SU-DHL-6 (cell line): ENCODE measurements at regions not wholly inside any gene's neighbourhood (a gene's known extent, or its start where the extent isn't known, plus 50 kb on each side); places are given as distances from the start of the nearest gene placed in this dataset.

Experiments used
- H2AFZ ChIP-seq: fragments of 200-600 bp; sonication (generic); 2 replicates; pipeline ENCODE4 v1.6.1; 2014; ENCODE audit warnings: low read depth, mild to moderate bottlenecking, moderate library complexity, mixed read lengths, antibody characterized with exemption, low read length; ENCODE audit not compliant: severe bottlenecking
- H3F3A ChIP-seq: fragments of 200-600 bp; shearing (Covaris generic); 2 replicates; pipeline ENCODE4 v1.6.0; 2016; ENCODE audit warnings: antibody characterized with exemption, mild to moderate bottlenecking; ENCODE audit not compliant: insufficient read depth
- H3K27ac ChIP-seq: fragments of 200-600 bp; sonication (generic); 2 replicates; pipeline ENCODE4 v1.5.1; 2016; ENCODE audit warnings: low read depth, mild to moderate bottlenecking, low read length, moderate library complexity, mixed read lengths
- H3K27me3 ChIP-seq: fragments of 200-600 bp; sonication (generic), shearing (Covaris generic); 2 replicates; pipeline ENCODE4 v1.6.0; 2014; ENCODE audit warnings: mild to moderate bottlenecking, low read length
- H3K36me3 ChIP-seq: fragments of 200-600 bp; sonication (generic); 2 replicates; pipeline ENCODE4 v1.6.1; 2014; ENCODE audit warnings: mild to moderate bottlenecking, low read length, mixed read lengths
- H3K4me2 ChIP-seq: fragments of 300-600, 200-600 bp; shearing (Covaris generic), sonication (generic); 2 replicates; pipeline ENCODE4 v1.6.0; 2014; ENCODE audit warnings: low read length, low read depth, mild to moderate bottlenecking; ENCODE audit not compliant: poor library complexity, severe bottlenecking
- H3K4me3 ChIP-seq: fragments of 200-600 bp; sonication (generic); 2 replicates; pipeline ENCODE4 v1.5.1; 2014; ENCODE audit warnings: antibody characterized with exemption, low read length, mild to moderate bottlenecking, mixed read lengths; ENCODE audit not compliant: insufficient read depth, poor library complexity, severe bottlenecking
- H3K79me2 ChIP-seq: fragments of 200-600 bp; sonication (generic); 2 replicates; pipeline ENCODE4 v1.6.1; 2014; ENCODE audit warnings: mild to moderate bottlenecking, low read length, moderate library complexity; ENCODE audit not compliant: insufficient read depth
- H3K9ac ChIP-seq: fragments of 200-600 bp; sonication (generic); 2 replicates; pipeline ENCODE4 v1.7.0; 2014; ENCODE audit warnings: mild to moderate bottlenecking, low read length
- H3K9me2 ChIP-seq: fragments of 200-600 bp; sonication (generic); replicated peaks from 2 replicates; pipeline ENCODE4 v1.6.1; 2014; ENCODE audit warnings: low read length; ENCODE audit not compliant: insufficient read depth
- H3K9me3 ChIP-seq: fragments of 200-600 bp; sonication (generic); 2 replicates; pipeline ENCODE4 v1.6.1; 2014; ENCODE audit warnings: low read length, mixed read lengths; ENCODE audit not compliant: insufficient read depth
- H4K20me1 ChIP-seq: fragments of 200-600 bp; sonication (generic); 2 replicates; pipeline ENCODE4 v1.6.1; 2014; ENCODE audit warnings: low read depth, mild to moderate bottlenecking, antibody characterized with exemption, low read length, moderate library complexity, mixed read lengths
- EZH2phosphoT487 ChIP-seq: fragments of 200-600 bp; sonication (generic), shearing (Covaris generic); conservative IDR thresholded peaks from 2 replicates; pipeline ENCODE4 v1.6.1; 2018; ENCODE audit warnings: mild to moderate bottlenecking, antibody characterized with exemption, low read length, moderate library complexity, mixed read lengths
- TF ChIP-seq, protein P1 (sequence below): fragments of 200-600 bp; sonication (generic); IDR thresholded peaks from one replicate; pipeline ENCODE4 v1.5.1; 2017; ENCODE audit warnings: antibody characterized with exemption, mild to moderate bottlenecking, low read length, moderate library complexity; ENCODE audit not compliant: insufficient read depth, poor library complexity, severe bottlenecking

- no peak for TF ChIP-seq EZH2phosphoT487
- TF ChIP-seq, protein P1, sequence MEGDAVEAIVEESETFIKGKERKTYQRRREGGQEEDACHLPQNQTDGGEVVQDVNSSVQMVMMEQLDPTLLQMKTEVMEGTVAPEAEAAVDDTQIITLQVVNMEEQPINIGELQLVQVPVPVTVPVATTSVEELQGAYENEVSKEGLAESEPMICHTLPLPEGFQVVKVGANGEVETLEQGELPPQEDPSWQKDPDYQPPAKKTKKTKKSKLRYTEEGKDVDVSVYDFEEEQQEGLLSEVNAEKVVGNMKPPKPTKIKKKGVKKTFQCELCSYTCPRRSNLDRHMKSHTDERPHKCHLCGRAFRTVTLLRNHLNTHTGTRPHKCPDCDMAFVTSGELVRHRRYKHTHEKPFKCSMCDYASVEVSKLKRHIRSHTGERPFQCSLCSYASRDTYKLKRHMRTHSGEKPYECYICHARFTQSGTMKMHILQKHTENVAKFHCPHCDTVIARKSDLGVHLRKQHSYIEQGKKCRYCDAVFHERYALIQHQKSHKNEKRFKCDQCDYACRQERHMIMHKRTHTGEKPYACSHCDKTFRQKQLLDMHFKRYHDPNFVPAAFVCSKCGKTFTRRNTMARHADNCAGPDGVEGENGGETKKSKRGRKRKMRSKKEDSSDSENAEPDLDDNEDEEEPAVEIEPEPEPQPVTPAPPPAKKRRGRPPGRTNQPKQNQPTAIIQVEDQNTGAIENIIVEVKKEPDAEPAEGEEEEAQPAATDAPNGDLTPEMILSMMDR = no peak
- Histone ChIP-seq H3F3A (no peaks in the 10 kb centered on the region), H3K36me3 (no peaks in the 10 kb centered on the region), H3K9ac (no peak overlapping the region), H4K20me1 (no peaks in the 10 kb centered on the region), H3K4me3 (no peak overlapping the region), H3K9me2 (no peaks in the 10 kb centered on the region), H3K9me3 (no peaks in the 10 kb centered on the region), H3K27ac (no peak overlapping the region), H3K79me2 (no peaks in the 10 kb centered on the region), H3K4me2 (no peak overlapping the region), H3K27me3 (no peaks in the 10 kb centered on the region), H2AFZ (no peak overlapping the region)
Observed at GRCh38 chr10:123569436-123570035, 96.6 kb upstream of the GPR26 start.

DNA sequence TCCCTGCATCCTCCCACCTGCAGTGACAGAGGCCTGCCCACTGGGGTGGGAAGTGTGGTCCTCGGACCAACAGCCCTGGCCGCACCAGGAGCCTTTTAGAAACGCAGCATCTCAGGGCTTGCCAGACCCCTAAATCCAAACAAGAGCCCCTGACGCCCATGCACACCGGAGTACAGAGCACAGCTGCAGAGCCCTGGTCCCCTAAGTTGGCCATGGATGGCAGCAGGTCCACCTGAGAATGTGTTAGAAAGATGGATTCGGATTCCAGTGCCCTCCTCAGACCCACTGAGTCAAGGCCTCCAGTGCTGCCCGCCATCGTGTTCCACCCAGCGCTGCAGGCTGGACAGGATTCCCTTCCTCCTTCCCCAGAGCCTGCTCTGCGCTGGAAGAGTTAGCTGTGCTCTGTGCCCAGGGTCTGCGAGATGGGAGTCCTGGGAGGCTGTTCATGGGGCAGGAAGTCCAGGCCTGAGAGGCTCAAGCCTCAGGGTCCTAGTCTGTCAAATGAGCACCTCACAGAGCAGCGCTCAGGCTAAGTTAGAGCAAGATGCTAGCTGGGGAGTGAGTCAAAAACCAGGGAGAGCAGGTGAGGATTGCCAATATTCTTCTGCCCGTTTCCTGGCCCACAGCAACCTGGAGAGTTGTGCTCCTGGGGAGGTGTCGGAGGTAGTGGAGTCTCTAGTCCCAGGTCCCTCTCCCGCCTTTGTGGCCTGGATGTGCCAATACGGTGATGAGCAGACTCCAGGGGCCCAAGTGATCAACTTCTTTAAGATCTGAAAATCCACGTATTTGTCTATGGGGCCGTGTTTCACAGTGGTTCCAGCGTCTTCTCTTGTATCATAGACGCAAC is 95.9 kb upstream of the GPR26 start:
- H2AFZ ChIP-seq = no peak overlapping the region
- H3K9me3 ChIP-seq = no peaks in the 10 kb centered on the region
- H3K4me3 ChIP-seq = no peak overlapping the region
- no peaks in the 10 kb centered on the region for H3F3A ChIP-seq
- H3K27ac ChIP-seq = no peak overlapping the region
- H3K79me2 ChIP-seq = no peaks in the 10 kb centered on the region
- no peak overlapping the region for H3K4me2 ChIP-seq
- H3K9ac ChIP-seq = no peak overlapping the region
- TF ChIP-seq, protein P1 = no peak
- no peak for TF ChIP-seq EZH2phosphoT487
- no peaks in the 10 kb centered on the region for H3K36me3 ChIP-seq
- H3K27me3 ChIP-seq = no peaks in the 10 kb centered on the region
- H3K9me2 ChIP-seq = no peaks in the 10 kb centered on the region
- H4K20me1 ChIP-seq = no peaks in the 10 kb centered on the region

- no peak overlapping the region for H3K27ac ChIP-seq
- H3K36me3 ChIP-seq = no peaks in the 10 kb centered on the region
- H4K20me1 ChIP-seq = no peaks in the 10 kb centered on the region
- no peak overlapping the region for H3K4me2 ChIP-seq
- no peak overlapping the region for H3K4me3 ChIP-seq
- H3K9me2 ChIP-seq = no peaks in the 10 kb centered on the region
- TF ChIP-seq, protein P1 = no peak
- TF ChIP-seq EZH2phosphoT487 = no peak
- no peaks in the 10 kb centered on the region for H3F3A ChIP-seq
- H3K79me2 ChIP-seq = no peaks in the 10 kb centered on the region
- no peak overlapping the region for H2AFZ ChIP-seq
- no peaks in the 10 kb centered on the region for H3K27me3 ChIP-seq
- no peaks in the 10 kb centered on the region for H3K9me3 ChIP-seq
- H3K9ac ChIP-seq = no peak overlapping the region
Observed at GRCh38 chr10:123570898-123571515, 95.1 kb upstream of the GPR26 start.
